Upper lobe of left lung (tissue), 4 donors: ENCODE measurements at regions not wholly inside any gene's neighbourhood (a gene's known extent, or its start where the extent isn't known, plus 50 kb on each side); places are given as distances from the start of the nearest gene placed in this dataset.

Source experiments
- POLR2AphosphoS5 ChIP-seq, 2 donors: sonication (generic); formaldehyde crosslinking; IDR thresholded peaks; one replicate each; pipeline ENCODE4 v1.5.1; 2017; ENCODE audit warnings: antibody characterized with exemption in 2 of 2
- TF ChIP-seq, protein P1 (sequence below), 6 experiments: fragments of 450-650 bp in 4 of 6; fragments of 200-600 bp in 2 of 6; sonication (generic) in 2 of 6; IDR thresholded peaks; one replicate each; pipeline ENCODE4 v1.5.1; 2016 to 2019; ENCODE audit warnings: antibody characterized with exemption in 6 of 6

DNA sequence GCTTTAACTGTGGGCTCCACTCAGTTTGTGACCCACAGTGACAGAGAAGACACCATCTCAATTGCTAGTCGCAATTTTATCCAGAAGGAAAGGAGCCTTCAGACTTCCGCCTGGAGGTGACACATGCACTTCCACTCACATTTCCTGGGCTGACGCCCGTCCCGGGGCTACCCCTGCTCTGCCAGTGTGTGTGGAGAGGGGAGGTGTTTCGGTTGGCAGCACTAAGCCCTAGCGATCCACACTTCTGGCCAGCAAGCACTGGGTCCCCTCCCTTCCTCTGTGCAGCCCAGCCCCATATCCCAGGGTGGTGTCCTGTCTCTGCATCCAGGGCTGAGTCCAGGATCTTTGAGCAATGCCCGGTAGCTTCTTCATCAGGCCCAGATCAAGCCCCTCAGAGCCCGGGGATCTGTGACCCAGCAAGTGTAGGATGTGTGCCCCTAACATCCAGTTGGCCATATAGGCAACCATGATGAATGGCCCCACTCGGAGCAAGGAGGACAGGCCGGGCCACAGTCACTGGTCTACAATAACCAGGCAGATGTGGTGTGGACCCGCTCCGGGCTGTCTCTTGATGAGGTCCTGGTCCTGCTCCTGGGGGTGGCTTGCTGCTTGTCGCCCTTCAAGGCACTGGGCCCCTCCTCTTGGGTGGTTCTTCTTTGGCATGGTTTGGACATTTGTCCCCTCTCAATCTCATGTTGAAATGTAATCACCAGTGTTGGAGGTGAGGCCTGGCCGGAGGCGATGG lies 141.9 kb upstream of the SPACA7 start:
- TF ChIP-seq, protein P1, sequence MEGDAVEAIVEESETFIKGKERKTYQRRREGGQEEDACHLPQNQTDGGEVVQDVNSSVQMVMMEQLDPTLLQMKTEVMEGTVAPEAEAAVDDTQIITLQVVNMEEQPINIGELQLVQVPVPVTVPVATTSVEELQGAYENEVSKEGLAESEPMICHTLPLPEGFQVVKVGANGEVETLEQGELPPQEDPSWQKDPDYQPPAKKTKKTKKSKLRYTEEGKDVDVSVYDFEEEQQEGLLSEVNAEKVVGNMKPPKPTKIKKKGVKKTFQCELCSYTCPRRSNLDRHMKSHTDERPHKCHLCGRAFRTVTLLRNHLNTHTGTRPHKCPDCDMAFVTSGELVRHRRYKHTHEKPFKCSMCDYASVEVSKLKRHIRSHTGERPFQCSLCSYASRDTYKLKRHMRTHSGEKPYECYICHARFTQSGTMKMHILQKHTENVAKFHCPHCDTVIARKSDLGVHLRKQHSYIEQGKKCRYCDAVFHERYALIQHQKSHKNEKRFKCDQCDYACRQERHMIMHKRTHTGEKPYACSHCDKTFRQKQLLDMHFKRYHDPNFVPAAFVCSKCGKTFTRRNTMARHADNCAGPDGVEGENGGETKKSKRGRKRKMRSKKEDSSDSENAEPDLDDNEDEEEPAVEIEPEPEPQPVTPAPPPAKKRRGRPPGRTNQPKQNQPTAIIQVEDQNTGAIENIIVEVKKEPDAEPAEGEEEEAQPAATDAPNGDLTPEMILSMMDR (IDR thresholded peaks at IDR 0.05), result no peak
- TF ChIP-seq POLR2AphosphoS5 (IDR thresholded peaks at IDR 0.05), result no peak
